HG03575 (cell line): ENCODE measurements at regions not wholly inside any gene's neighbourhood (a gene's known extent, or its start where the extent isn't known, plus 50 kb on each side); places are given as distances from the start of the nearest gene placed in this dataset.
"Not testable (repeated sequence)": the region's sequence is repeated elsewhere in the genome, so short reads cannot be mapped to it uniquely, and the experiment has no call there.

ENCODE experiments used
- ATAC-seq: cut with Tn5 transposase; IDR thresholded peaks from one replicate; pipeline ENCODE4 v1.9.1; 2021; ENCODE audit not compliant: unreplicated experiment, insufficient number of reproducible peaks, low FRiP score; ENCODE audit errors: extremely low read depth

DNA sequence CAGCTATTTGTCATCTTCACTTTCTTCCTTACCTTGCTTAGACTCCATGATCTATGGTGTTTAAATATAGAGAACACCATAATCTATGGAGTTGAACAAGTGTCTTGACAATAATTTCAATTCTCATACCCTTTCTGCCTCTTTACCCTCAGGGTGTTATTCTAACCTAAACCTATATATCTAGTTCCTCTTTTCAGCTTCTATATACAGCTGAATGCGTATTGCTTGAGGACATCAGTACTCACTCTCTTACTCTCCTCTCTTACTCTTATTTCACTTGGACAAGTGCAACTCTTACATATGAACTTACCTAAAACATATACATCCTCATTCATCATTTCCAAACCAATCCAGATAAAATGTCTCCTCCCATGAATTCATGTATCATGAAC, 187.1 kb downstream of the RAP2B start:
- ATAC-seq, result peak; percentile 90

DNA sequence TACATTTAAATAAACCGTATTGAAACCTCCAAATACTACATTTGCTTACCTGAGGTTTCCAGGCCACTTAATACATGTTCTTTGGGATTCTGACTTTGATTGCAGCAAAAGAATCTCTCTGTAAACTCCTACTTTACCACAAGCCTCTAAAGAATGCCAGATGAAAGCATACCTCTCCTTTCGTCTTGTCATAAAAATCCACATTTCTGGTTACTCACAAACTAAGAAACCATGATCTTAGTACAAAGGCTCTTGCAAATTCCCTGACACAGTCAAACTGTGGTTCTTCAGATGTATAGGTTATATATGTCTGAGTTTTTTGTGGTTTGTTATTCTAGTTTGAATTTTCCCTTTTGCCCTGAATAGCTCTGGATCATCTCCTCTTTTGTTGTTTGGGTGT, 188.4 kb downstream of the RAP2B start:
- no peak for ATAC-seq

DNA sequence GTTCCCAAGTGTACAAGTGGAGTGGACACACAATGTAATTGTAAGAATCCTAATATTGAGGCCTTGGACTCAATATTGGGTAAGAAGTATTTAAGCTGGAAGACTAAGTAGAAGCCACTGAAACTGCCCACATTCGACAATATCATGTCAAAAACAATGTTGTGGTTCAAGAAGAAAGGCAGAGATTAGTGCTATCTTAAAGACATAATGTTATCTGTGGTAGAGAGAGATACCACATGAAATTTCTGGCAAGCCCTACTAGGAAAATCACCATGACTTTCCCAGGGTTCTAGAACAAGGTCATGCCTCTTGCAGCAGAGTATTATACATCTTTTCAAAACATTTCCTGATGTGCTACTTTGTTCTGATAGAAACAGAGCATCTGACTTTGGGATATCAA, 192.6 kb downstream of the RAP2B start:
- no peak for ATAC-seq

DNA sequence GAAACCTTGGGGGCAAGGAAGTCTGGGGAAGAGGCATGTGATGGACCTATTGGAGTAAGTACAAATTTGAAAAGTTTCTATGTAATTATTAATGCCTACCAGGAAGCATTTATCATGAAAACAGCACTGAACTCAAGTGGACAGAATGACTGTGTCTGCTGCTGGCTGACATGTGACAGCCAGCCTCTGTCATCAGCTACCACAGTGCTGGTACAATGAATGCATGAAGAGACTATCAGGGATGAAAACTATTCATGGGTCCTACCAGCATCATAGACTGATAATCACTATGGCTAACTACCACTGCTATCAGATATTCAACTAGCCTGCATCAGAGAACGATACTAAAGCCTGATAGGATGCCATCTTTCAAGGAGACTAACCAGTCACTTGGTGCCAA, 193.5 kb downstream of the RAP2B start:
- no peak for ATAC-seq

DNA sequence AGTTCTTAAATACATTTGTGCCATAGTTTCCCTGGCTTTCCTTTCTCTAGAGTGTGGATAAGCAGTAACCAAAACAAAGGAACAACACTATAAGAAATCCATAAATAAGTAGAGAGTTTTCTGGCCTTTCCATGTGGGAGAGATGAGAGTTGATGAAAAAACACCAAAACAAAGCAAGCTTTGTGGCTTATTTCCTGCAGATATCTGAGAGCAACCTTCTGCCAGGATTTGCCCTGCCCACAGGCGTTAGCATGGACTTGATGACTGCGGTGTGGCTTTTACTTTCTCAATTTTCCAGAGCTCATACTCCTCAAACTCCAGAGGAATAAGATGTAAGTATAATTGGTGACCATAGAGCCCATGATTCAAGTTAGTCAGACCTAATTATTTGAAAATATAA, 194.9 kb downstream of the RAP2B start:
- no peak for ATAC-seq

DNA sequence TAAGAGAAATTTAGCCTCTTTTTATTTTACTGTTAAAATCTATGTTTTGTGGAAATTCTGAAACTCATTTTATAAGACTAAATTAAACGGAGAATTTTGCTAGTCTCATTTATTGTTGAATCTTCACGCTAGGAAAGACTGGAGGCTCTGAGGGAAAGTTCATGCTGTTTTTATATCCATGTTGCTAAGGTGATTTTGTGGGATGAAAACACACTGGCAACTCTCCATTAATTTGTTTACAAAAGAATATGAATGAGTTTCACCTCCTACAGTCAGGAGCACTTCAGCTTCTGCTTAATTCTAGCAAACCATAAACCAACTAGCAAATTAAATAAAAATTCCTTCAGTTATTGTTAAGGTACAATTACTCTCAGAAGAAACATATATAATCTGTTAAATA, 195.4 kb downstream of the RAP2B start:
- ATAC-seq, result no peak

DNA sequence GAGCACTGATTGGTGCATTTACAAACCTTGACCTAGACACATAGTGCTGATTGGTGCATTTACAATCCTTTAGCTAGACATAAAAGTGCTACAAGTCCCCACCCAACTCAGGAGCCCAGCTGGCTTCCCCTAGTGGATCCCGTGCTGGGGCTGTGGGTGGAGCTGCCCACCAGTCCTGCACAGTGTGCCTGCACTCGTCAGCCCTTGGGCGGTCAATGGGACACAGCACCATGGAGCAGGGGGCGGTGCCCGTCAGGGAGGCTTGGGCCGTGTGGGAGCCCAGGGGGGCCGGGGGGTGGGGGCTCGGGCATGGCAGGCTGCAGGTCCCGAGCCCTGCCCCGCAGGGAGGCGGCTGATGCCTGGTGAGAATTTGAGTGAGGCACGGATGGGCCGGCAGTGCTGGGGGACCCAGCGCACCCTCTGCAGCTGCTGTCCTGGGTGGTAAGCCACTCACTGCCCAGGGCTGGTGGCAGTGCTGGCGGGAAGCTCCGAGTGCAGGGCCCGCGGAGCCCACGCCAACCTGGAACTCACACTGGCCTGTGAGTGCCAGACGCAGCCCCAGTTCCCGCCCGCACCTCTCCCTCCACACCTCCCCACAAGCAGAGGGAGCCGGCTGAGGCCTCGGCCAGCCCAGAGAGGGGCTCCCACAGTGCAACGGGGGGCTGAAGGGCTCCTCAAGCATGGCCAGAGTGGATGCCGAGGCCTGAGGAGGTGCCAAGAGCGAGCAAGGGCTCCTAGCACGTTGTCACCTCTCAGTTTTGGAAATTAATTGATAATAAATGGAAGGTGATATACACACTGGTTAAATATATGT, 207.7 kb downstream of the RAP2B start:
- no peak for ATAC-seq

DNA sequence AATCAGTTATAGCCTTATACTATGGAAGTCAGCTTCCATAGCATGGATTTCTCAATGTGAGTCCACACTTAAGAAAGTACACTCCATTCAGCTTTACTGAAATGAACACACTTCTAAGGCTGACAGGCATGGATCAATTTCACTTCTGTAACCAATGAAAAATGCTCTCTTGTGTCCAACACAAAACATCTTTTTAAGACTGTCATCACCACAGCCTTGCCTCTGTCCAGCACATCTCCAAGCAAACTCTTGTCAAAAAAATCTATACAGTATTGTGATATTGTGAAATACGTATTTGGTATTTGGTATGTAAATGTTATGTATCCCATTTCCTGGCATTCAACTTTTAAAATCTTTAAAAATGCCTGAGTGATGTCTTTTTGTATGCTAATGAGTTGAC, 208.7 kb downstream of the RAP2B start:
- no peak for ATAC-seq

DNA sequence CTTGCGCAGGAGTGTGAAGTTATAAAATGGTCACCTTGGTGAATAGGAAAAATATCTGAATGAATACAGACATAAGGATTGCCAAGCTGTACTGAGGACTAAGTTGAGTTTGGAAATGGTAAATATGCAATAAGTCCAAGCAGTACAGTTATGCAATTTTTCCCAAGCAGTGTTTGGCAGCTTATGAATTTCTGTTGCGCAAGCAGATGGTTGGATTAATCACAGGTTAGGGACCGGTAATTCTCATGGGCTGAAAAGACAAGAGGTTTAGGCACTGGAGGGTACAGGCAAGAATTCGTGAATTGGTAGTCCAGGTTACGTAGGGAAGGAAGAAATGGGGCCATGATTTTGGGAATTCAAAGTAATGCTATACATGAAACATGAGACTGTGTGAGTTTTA, 210.3 kb downstream of the RAP2B start:
- ATAC-seq, result no peak

DNA sequence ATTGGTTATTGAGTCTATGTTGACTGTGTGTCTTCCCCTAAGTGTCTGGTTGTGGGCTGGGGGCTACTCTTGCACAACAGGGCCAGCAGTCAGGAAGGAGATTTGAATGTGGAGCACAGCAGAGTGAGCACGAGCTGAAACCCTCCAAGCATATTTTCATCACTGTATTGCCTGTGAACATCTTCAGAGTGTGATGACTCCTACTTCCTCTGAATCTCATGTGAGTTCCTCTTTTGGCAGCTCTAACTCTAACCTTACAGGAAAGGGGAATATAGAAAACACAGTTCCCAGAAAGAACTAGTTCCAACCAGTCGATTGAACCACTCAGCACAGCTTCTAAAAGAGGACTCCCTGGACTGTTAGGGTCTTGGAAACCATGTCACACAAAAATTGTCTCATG, 211.6 kb downstream of the RAP2B start:
- ATAC-seq, result no peak

DNA sequence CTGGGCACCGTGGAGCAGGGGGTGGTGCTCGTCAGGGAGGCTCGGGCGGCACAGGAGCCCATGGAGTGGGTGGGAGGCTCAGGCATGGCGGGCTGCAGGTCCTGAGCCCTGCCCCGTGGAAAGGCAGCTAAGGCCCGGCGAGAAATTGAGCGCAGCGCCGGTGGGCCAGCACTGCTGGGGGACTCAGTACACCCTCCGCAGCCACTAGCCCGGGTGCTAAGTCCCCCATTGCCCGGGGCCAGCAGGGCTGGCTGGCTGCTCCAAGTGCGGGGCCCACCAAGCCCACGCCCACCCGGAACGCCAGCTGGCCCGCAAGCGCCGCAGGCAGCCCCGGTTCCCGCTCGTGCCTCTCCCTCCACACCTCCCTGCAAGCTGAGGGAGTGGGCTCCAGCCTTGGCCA, 216.3 kb downstream of the RAP2B start:
- ATAC-seq, result not testable (repeated sequence)

DNA sequence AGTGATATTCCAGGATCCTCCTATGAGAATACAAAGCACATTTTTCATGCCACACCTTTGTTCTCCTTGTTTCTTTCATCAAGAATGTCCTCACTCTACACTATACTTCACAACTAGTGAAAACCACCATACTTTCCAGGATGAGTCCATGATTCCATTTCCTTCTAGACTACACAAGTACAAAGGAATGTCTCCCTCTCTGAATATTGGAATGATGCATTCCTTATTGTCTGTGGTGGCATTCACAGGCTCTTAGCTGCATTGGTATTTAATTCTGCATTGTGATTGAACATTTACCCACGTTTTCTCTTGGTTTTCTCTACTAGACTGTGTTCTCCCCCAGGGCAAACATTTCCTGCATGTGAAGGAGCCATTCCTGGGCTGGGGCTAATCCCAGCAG, 217.5 kb downstream of the RAP2B start:
- no peak for ATAC-seq

DNA sequence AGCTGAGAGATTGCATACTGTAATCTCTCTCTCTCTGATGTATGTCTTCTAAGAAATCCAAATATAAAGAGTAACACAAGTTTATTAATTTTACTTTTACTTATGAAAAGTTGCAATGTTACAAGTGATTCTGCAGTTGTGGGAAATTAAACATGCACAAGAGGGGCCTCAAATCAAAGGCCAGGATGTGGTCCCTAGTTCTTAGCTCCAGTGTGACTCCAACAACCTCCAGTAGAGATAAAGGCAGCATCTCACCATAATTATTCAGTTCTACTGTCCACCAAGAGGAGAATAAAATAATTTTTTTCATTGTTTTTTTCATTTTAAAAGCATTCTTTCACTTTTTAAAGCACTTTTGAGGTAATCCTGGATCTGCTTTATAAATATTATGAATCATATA, 223.3 kb downstream of the RAP2B start:
- no peak for ATAC-seq

DNA sequence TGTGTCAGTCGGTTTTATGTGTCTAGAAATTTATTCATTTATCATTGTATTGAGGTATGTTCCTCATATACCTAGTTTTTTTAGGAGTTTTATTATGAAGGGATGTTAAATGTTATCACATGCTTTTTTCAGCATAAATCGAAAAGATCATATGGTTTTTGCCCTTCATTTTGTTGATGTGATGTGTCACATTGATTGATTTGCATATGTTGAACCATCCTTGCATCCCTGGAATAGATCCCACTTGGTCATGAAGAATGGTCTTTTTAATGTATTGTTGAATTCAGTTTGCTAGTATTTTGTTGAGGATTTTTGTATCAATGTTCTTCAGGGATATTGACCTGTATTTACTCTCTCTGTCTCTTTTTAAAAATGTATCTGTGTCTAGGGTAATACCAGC, 230.3 kb downstream of the RAP2B start:
- no peak for ATAC-seq

DNA sequence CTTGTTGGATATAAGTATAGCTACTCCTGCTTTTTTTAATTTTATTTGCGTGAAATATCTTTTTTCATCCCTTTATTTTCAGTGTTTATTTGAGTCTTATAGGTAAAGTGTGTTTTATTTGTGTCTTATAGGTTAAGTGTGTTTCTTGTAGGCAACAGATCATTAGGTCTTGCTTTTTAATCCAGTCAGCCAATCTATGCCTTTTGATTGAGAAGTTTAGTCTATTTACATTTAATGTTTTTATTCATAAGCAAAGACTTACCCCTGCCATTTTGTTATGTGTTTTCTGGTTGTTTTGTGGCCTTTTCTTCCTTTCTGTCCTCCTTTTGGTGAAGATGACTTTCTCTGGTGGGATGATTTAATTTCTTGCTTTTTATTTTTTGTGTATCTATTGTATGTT, 232.0 kb downstream of the RAP2B start:
- no peak for ATAC-seq

DNA sequence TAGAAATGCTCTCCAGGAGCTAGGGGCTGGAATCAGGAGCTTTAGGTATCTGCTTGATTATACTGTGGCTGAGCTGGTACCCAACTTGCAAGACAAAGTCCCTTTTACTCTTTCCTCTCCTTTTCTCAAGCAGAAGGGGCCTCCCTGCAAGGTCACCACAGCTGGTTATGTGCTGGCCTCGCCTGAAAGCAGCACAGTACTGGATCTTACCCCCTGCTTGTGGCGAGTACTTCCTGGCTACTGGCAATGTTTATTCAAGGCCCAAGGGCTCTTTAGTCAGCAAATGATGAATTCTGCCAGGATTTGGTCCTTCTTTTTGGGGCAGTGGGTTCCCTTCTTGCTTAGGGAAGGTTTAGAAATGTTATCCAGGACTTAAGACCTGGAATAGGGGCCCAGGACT, 234.6 kb downstream of the RAP2B start:
- no peak for ATAC-seq

DNA sequence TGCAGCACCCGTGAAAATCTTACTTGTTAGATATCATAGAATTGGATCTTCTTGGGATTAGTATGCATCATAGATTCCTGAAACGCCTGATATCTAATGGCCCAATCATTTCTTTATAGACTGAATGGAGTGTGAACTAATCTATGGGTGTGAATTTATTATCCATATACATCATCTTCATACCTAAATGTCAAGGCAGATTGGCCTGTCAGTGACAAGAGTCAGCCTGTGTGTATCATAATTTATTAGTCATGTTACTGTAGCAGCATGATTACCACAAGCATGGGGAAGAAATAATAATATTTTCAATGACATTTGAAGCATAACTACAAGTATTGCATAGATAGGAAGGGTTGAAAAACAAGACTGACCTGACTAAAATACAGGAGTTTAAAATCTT, 235.8 kb downstream of the RAP2B start:
- no peak for ATAC-seq

DNA sequence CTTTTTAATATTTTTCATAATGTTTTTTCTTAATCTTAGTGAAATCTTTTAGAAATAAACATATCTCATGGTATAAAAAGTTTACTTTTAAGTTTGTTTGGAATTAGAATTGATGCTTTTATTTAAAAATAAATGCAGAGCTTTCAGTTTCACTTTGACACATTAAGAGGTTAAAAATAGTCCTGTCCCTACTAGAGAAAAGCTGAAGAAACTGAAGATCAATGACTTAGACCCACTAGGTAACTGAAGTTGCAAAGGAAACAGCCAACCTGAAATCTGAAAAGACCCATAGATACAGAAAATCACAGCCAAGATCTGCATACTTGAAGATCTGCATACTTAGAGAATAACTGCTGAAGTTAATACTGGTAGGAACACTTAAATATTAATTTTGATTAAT, 237.6 kb downstream of the RAP2B start:
- ATAC-seq, result peak; percentile 84

DNA sequence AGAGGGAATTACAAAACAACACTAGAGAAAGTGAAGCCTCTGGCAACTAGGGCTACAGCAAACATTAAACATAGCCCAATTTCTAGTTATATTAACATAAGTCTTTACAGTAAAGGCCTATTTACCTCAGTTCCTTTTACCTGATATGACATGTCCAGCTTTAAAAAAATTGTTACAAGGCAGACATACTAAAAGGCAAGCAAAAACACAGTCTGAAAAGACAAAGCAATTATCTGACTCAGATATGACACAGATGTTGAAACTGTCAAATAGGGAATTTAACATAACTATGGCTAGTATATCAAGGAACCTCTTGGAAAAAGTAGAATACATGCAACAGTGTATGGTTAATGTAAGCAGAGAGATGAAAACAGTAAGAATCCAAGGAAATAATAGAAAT, 238.6 kb downstream of the RAP2B start:
- ATAC-seq, result no peak

DNA sequence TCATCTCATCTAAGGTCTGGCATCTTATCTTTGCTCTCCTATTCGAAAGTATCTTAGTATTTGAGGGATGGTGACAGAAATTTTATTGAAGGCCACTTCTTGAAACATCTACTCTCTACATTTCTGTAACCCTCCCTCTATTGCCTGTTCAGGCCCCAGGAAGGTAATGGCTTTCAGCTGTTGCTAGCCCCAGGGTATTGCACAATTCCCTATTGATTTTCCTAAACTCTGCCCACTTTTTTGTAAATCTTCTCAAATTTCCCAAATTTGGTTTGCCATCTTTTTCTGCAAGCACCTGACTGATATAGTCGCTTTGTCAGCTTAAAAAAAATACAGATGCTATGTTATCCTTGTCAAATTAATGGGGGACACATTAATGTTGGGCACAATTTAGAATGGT, 242.1 kb downstream of the RAP2B start:
- no peak for ATAC-seq

DNA sequence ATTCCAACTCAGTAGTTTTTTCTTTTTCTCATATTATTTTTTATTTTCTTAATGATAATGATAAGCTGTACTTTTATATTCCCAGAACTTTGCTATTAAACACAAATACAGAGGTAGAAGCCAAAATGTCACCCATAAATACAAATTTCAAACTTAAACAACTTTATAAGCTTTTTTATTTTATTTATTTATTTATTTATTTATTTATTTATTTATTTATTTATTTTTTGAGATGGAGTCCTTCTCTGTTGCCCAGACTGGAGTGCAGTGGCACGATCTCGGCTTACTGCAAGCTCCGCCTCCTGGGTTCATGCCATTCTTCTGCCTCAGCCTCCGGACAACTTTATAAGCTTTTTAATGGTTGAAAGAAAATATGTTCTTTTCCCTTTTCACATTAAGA, 243.3 kb downstream of the RAP2B start:
- ATAC-seq, result not testable (repeated sequence)
